DND-41 (cell line): ENCODE measurements at regions not wholly inside any gene's neighbourhood (a gene's known extent, or its start where the extent isn't known, plus 50 kb on each side); places are given as distances from the start of the nearest gene placed in this dataset.

ENCODE experiments used
- EZH2 ChIP-seq: IDR thresholded peaks from 3 replicates; pipeline ENCODE4 v1.6.1; 2012; ENCODE audit warnings: borderline replicate concordance, low read depth, mild to moderate bottlenecking, moderate library complexity, low read length, inconsistent platforms; ENCODE audit not compliant: severe bottlenecking
- TF ChIP-seq, protein P1 (sequence below): IDR thresholded peaks from 2 replicates; pipeline ENCODE4 v1.5.1; 2012; ENCODE audit warnings: borderline replicate concordance, low read length, moderate library complexity, mild to moderate bottlenecking; ENCODE audit not compliant: poor library complexity, severe bottlenecking; ENCODE audit errors: extremely low read depth

DNA sequence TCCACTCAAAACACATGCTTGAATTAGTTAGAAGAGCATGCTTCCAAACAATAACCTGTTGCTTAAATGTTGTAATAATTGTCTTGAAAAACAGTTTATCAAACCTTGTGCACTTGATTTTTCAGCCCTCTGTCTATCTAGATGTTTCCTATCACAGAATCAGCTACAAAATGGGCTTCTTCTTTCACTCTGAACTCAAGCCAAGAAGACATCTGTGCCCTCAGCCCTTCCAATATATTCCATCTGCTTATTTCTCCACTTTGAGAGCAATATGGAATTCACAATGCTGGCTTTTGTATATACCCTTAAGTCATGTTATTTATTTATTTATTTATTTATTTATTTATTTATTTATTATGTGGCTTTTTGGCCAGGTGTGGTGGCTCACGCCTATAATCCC, 234.2 kb downstream of the TOX3 start:
- TF ChIP-seq, protein P1, sequence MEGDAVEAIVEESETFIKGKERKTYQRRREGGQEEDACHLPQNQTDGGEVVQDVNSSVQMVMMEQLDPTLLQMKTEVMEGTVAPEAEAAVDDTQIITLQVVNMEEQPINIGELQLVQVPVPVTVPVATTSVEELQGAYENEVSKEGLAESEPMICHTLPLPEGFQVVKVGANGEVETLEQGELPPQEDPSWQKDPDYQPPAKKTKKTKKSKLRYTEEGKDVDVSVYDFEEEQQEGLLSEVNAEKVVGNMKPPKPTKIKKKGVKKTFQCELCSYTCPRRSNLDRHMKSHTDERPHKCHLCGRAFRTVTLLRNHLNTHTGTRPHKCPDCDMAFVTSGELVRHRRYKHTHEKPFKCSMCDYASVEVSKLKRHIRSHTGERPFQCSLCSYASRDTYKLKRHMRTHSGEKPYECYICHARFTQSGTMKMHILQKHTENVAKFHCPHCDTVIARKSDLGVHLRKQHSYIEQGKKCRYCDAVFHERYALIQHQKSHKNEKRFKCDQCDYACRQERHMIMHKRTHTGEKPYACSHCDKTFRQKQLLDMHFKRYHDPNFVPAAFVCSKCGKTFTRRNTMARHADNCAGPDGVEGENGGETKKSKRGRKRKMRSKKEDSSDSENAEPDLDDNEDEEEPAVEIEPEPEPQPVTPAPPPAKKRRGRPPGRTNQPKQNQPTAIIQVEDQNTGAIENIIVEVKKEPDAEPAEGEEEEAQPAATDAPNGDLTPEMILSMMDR: no peak
- no peak for TF ChIP-seq EZH2
